ENCODE measurements at regions not wholly inside any gene's neighbourhood (a gene's known extent, or its start where the extent isn't known, plus 50 kb on each side); places are given as distances from the start of the nearest gene placed in this dataset.

- ChIA-PET POLR2A (interaction anchor here (0.5 kb wide), 1 partner anchor 62 kb away, joined by 3 read pairs; no protein-coding TSS in a partner anchor), CTCF (interaction anchor here (0.6 kb wide), 1 partner anchor 22 kb away, joined by 3 read pairs; no protein-coding TSS in a partner anchor)
- ATAC-seq (no peak), DNase-seq (no peak)
- H3K27me3 Mint-ChIP-seq: peaks cover 8 to 36% (median 24%) of the 10 kb centered on the region in 5 donors
- H3K9me3 Mint-ChIP-seq: peaks cover 0 to 3% (median 0%) of the 10 kb centered on the region in 11 donors
- no peaks in the 10 kb centered on the region for H3K36me3 Mint-ChIP-seq
- Histone ChIP-seq H3K4me1 (ENCODE audit: control insufficient read depth in 2 of 2, insufficient read depth in 2 of 2, low read length in 2 of 2) (no peaks in the 10 kb centered on the region), H3K9me3 (ENCODE audit: control insufficient read depth in 2 of 3, low read length in 3 of 3) (no peaks in the 10 kb centered on the region), H3K36me3 (ENCODE audit: control insufficient read depth in 2 of 3, insufficient read depth in 3 of 3, low read length in 3 of 3) (no peaks in the 10 kb centered on the region), H3K27ac (ENCODE audit: low read depth, low read length) (no peak overlapping the region), H3K27me3 (ENCODE audit: control insufficient read depth in 2 of 2, insufficient read depth in 2 of 2, low read length in 2 of 2) (no peaks in the 10 kb centered on the region), H3K4me3 (ENCODE audit: low read length) (no peak overlapping the region)
- no peak overlapping the region for H3K4me3 Mint-ChIP-seq
- intact Hi-C loops (cut with micrococcal nuclease): no loop called here
- no peaks in the 10 kb centered on the region for H3K4me1 Mint-ChIP-seq
- no peak overlapping the region for H3K27ac Mint-ChIP-seq
Measured at GRCh38 chr2:84084856-84085255, 374.2 kb downstream of the SUCLG1 start.

DNA sequence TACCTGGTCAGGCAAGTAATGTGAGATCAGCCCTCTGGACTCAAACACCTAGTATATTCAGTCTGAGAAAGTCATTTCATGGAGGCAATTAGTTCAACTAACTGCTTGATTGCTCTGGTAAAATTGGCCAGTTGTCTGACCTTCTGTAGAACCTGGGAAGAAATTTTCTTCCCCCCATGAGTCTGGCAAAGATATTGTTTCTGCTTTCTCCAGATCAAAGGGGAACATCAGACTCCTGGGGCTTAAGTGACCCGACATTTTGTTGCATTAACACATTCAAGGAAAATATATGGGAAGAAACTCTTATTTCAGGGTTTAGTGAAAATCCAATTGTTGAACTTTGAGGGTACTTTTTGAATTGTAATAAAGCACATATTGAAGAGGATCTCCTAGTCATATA is 375.1 kb downstream of the SUCLG1 start:
- no peak overlapping the region for H3K4me3 Mint-ChIP-seq
- H3K4me3 ChIP-seq (ENCODE audit: low read length): no peak overlapping the region
- peaks cover 0 to 3% (median 0%) of the 10 kb centered on the region in 11 donors for H3K9me3 Mint-ChIP-seq
- H3K27ac Mint-ChIP-seq: no peak overlapping the region
- H3K4me1 Mint-ChIP-seq: no peaks in the 10 kb centered on the region
- no peak overlapping the region for H3K27ac ChIP-seq (ENCODE audit: low read depth, low read length)
- no peaks in the 10 kb centered on the region for H3K9me3 ChIP-seq (ENCODE audit: control insufficient read depth in 2 of 3, low read length in 3 of 3)
- no peak for DNase-seq
- ChIA-PET CTCF (interaction anchor here (0.6 kb wide), 1 partner anchor 59 kb away, joined by 3 read pairs; no protein-coding TSS in a partner anchor), POLR2A (interaction anchor here (0.5 kb wide), 1 partner anchor 63 kb away, joined by 3 read pairs; no protein-coding TSS in a partner anchor)
- no peak for ATAC-seq
- no peaks in the 10 kb centered on the region for H3K36me3 ChIP-seq (ENCODE audit: control insufficient read depth in 2 of 3, insufficient read depth in 3 of 3, low read length in 3 of 3)
- peaks cover 8 to 38% (median 20%) of the 10 kb centered on the region in 5 donors for H3K27me3 Mint-ChIP-seq
- intact Hi-C loops (cut with micrococcal nuclease): no loop called here
- no peaks in the 10 kb centered on the region for H3K36me3 Mint-ChIP-seq
- no peaks in the 10 kb centered on the region for H3K27me3 ChIP-seq (ENCODE audit: control insufficient read depth in 2 of 2, insufficient read depth in 2 of 2, low read length in 2 of 2)
- H3K4me1 ChIP-seq (ENCODE audit: control insufficient read depth in 2 of 2, insufficient read depth in 2 of 2, low read length in 2 of 2): no peaks in the 10 kb centered on the region

- POLR2A ChIA-PET: no interaction called here
- no peaks in the 10 kb centered on the region for H3K27me3 ChIP-seq (ENCODE audit: control insufficient read depth in 2 of 2, insufficient read depth in 2 of 2, low read length in 2 of 2)
- ATAC-seq (no peak), DNase-seq (no peak)
- no peaks in the 10 kb centered on the region for H3K36me3 Mint-ChIP-seq
- no peaks in the 10 kb centered on the region for H3K4me1 ChIP-seq (ENCODE audit: control insufficient read depth in 2 of 2, insufficient read depth in 2 of 2, low read length in 2 of 2)
- peaks cover 0 to 17% (median 6%) of the 10 kb centered on the region in 5 donors for H3K27me3 Mint-ChIP-seq
- CTCF ChIA-PET: no interaction called here
- H3K9me3 ChIP-seq (ENCODE audit: control insufficient read depth in 2 of 3, low read length in 3 of 3): no peaks in the 10 kb centered on the region
- no peak overlapping the region for H3K4me3 Mint-ChIP-seq
- H3K9me3 Mint-ChIP-seq: peaks cover 0 to 2% (median 0%) of the 10 kb centered on the region in 11 donors
- no peaks in the 10 kb centered on the region for H3K36me3 ChIP-seq (ENCODE audit: control insufficient read depth in 2 of 3, insufficient read depth in 3 of 3, low read length in 3 of 3)
- no peak overlapping the region for H3K4me3 ChIP-seq (ENCODE audit: low read length)
- H3K27ac Mint-ChIP-seq: no peak overlapping the region
- intact Hi-C loops (cut with micrococcal nuclease): no loop called here
- no peaks in the 10 kb centered on the region for H3K4me1 Mint-ChIP-seq
- H3K27ac ChIP-seq (ENCODE audit: low read depth, low read length): no peak overlapping the region
Measured at GRCh38 chr2:84078471-84078870, 380.6 kb downstream of the SUCLG1 start.

DNA sequence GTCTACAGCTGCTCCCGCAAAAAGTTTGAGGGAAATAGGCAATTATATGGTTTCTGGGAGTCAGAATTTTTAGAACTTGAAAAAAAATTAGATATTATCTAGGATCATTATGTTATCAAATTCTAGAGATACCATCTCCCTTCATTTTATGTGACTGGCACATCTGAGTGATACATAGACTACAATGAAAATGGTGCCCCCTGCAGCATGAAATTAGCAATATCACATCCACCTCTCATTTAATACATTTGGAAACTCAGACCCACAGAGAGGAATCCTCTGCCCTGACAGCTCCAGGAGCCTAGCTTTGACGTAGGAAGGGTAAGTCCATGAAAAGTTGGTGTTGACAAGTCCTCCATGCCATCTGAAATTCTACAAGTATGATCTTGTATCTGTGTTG is 381.6 kb downstream of the SUCLG1 start:
- CTCF ChIA-PET: no interaction called here

DNA sequence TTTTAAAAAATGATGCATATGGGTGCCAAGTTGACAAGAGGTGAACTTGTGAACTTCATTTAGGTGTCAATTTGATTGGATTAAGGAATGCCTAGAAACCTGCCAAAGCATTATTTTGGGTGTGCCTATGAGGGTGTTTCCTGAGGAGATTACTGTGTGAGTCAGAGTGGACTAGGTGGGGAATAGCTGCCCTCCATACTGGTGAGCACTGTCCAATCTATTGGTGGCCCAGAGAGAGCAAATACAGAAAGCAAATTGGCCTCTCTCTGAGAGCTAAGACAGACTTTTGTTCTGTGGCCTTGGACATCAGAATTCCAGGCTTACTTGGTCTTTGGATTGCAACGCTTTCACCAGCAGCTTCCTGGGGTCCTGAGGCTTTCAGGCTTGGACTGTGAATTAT is 388.0 kb downstream of the SUCLG1 start:
- no peak overlapping the region for H3K4me3 ChIP-seq (ENCODE audit: low read length)
- DNase-seq: no peak
- H3K4me3 Mint-ChIP-seq: no peak overlapping the region
- CTCF ChIA-PET: no interaction called here
- no peaks in the 10 kb centered on the region for H3K27me3 ChIP-seq (ENCODE audit: control insufficient read depth in 2 of 2, insufficient read depth in 2 of 2, low read length in 2 of 2)
- peaks cover 2 to 28% (median 7%) of the 10 kb centered on the region in 5 donors for H3K27me3 Mint-ChIP-seq
- no peaks in the 10 kb centered on the region for H3K9me3 ChIP-seq (ENCODE audit: control insufficient read depth in 2 of 3, low read length in 3 of 3)
- POLR2A ChIA-PET: no interaction called here
- H3K4me1 ChIP-seq (ENCODE audit: control insufficient read depth in 2 of 2, insufficient read depth in 2 of 2, low read length in 2 of 2): no peaks in the 10 kb centered on the region
- H3K36me3 Mint-ChIP-seq: no peaks in the 10 kb centered on the region
- no peak overlapping the region for H3K27ac Mint-ChIP-seq
- H3K9me3 Mint-ChIP-seq: no peaks in the 10 kb centered on the region
- H3K36me3 ChIP-seq (ENCODE audit: control insufficient read depth in 2 of 3, insufficient read depth in 3 of 3, low read length in 3 of 3): no peaks in the 10 kb centered on the region
- ATAC-seq: no peak
- no peaks in the 10 kb centered on the region for H3K4me1 Mint-ChIP-seq
- intact Hi-C loops (cut with micrococcal nuclease): no loop called here
- H3K27ac ChIP-seq (ENCODE audit: low read depth, low read length): no peak overlapping the region

More for the DNA sequence above, 381.6 kb downstream of the SUCLG1 start:
- no peaks in the 10 kb centered on the region for H3K36me3 ChIP-seq (ENCODE audit: control insufficient read depth in 2 of 3, insufficient read depth in 3 of 3, low read length in 3 of 3)
- H3K4me1 ChIP-seq (ENCODE audit: control insufficient read depth in 2 of 2, insufficient read depth in 2 of 2, low read length in 2 of 2): no peaks in the 10 kb centered on the region
- H3K36me3 Mint-ChIP-seq: no peaks in the 10 kb centered on the region
- H3K27ac Mint-ChIP-seq: no peak overlapping the region
- no peaks in the 10 kb centered on the region for H3K4me1 Mint-ChIP-seq
- POLR2A ChIA-PET: no interaction called here
- no peaks in the 10 kb centered on the region for H3K9me3 ChIP-seq (ENCODE audit: control insufficient read depth in 2 of 3, low read length in 3 of 3)
- DNase-seq: no peak
- peaks cover 0 to 17% (median 6%) of the 10 kb centered on the region in 5 donors for H3K27me3 Mint-ChIP-seq
- H3K4me3 ChIP-seq (ENCODE audit: low read length): no peak overlapping the region
- intact Hi-C loops (cut with micrococcal nuclease): no loop called here
- H3K9me3 Mint-ChIP-seq: peaks cover 0 to 2% (median 0%) of the 10 kb centered on the region in 11 donors
- no peak for ATAC-seq
- no peaks in the 10 kb centered on the region for H3K27me3 ChIP-seq (ENCODE audit: control insufficient read depth in 2 of 2, insufficient read depth in 2 of 2, low read length in 2 of 2)
- no peak overlapping the region for H3K4me3 Mint-ChIP-seq
- H3K27ac ChIP-seq (ENCODE audit: low read depth, low read length): no peak overlapping the region

DNA sequence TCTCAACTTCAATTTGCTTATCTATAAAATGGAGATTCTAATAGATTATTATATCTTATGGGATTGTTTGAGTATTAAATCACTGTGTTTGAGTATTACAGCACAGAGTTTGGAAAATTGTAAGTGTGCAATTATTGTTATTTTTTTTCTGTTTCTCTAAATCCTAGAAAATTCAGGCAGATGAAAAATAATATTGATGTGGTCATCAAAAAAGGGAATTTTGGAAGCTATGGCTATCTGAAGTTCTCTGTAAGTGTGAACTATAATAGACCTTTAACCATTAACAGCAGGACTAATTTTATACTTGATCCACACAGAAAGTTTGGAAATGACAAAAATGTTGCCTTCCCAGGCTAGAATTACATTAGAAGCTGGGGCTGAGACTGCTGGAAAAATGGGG is 393.2 kb downstream of the SUCLG1 start:
- no peak overlapping the region for H3K27ac Mint-ChIP-seq
- CTCF ChIA-PET: no interaction called here
- no peaks in the 10 kb centered on the region for H3K9me3 ChIP-seq (ENCODE audit: control insufficient read depth in 2 of 3, low read length in 3 of 3)
- H3K27ac ChIP-seq (ENCODE audit: low read depth, low read length): no peak overlapping the region
- DNase-seq (no peak), ATAC-seq (no peak)
- H3K4me3 ChIP-seq (ENCODE audit: low read length): no peak overlapping the region
- H3K9me3 Mint-ChIP-seq: no peaks in the 10 kb centered on the region
- POLR2A ChIA-PET: no interaction called here
- peaks cover 0 to 57% (median 24%) of the 10 kb centered on the region in 5 donors for H3K27me3 Mint-ChIP-seq
- intact Hi-C loops (cut with micrococcal nuclease): no loop called here
- H3K4me3 Mint-ChIP-seq: no peak overlapping the region
- no peaks in the 10 kb centered on the region for H3K4me1 Mint-ChIP-seq
- H3K27me3 ChIP-seq (ENCODE audit: control insufficient read depth in 2 of 2, insufficient read depth in 2 of 2, low read length in 2 of 2): no peaks in the 10 kb centered on the region
- H3K36me3 Mint-ChIP-seq: no peaks in the 10 kb centered on the region
- no peaks in the 10 kb centered on the region for H3K36me3 ChIP-seq (ENCODE audit: control insufficient read depth in 2 of 3, insufficient read depth in 3 of 3, low read length in 3 of 3)
- H3K4me1 ChIP-seq (ENCODE audit: control insufficient read depth in 2 of 2, insufficient read depth in 2 of 2, low read length in 2 of 2): no peaks in the 10 kb centered on the region

- Histone ChIP-seq H3K4me3 (ENCODE audit: low read length) (no peak overlapping the region), H3K36me3 (ENCODE audit: control insufficient read depth in 2 of 3, insufficient read depth in 3 of 3, low read length in 3 of 3) (no peaks in the 10 kb centered on the region), H3K27me3 (ENCODE audit: control insufficient read depth in 2 of 2, insufficient read depth in 2 of 2, low read length in 2 of 2) (no peaks in the 10 kb centered on the region), H3K27ac (ENCODE audit: low read depth, low read length) (no peak overlapping the region), H3K4me1 (ENCODE audit: control insufficient read depth in 2 of 2, insufficient read depth in 2 of 2, low read length in 2 of 2) (no peaks in the 10 kb centered on the region), H3K9me3 (ENCODE audit: control insufficient read depth in 2 of 3, low read length in 3 of 3) (no peaks in the 10 kb centered on the region)
- ChIA-PET CTCF (no interaction called here), POLR2A (no interaction called here)
- Mint-ChIP-seq H3K27me3 (peaks cover 0 to 29% (median 23%) of the 10 kb centered on the region in 5 donors), H3K4me3 (no peak overlapping the region), H3K9me3 (no peaks in the 10 kb centered on the region), H3K36me3 (no peaks in the 10 kb centered on the region), H3K4me1 (peaks cover 0 to 1% (median 0%) of the 10 kb centered on the region in 7 donors), H3K27ac (no peak overlapping the region)
- DNase-seq (no peak), ATAC-seq (no peak)
- intact Hi-C loops (cut with micrococcal nuclease): no loop called here
Measured at GRCh38 chr2:84057917-84058560, 401.0 kb downstream of the SUCLG1 start.
